AML-193 (cell line): ENCODE measurements at regions not wholly inside any gene's neighbourhood (a gene's known extent, or its start where the extent isn't known, plus 50 kb on each side); places are given as distances from the start of the nearest gene placed in this dataset.

Experiments used
- DNase-seq, 2 experiments: peaks; one replicate each; lab custom pipeline; 2025; lab: John Stamatoyannopoulos, UW

GRCh38 chr14:98118749-98119148 lies 1153.2 kb downstream of the BCL11B start:
- no peak for DNase-seq

- no peak for DNase-seq
Measured at GRCh38 chr14:98119739-98120138, 1152.3 kb downstream of the BCL11B start.

- DNase-seq, result no peak
Measured at GRCh38 chr14:98120831-98121464, 1151.0 kb downstream of the BCL11B start.

- no peak for DNase-seq
Measured at GRCh38 chr14:98122527-98122926, 1149.5 kb downstream of the BCL11B start.

GRCh38 chr14:98130691-98131090 lies 1141.3 kb downstream of the BCL11B start:
- DNase-seq, result no peak

- DNase-seq, result no peak
Measured at GRCh38 chr14:98131406-98131805, 1140.6 kb downstream of the BCL11B start.

GRCh38 chr14:98133806-98134205 lies 1138.2 kb downstream of the BCL11B start:
- no peak for DNase-seq

GRCh38 chr14:98136012-98136789 lies 1135.8 kb downstream of the BCL11B start:
- DNase-seq, result no peak

DNA sequence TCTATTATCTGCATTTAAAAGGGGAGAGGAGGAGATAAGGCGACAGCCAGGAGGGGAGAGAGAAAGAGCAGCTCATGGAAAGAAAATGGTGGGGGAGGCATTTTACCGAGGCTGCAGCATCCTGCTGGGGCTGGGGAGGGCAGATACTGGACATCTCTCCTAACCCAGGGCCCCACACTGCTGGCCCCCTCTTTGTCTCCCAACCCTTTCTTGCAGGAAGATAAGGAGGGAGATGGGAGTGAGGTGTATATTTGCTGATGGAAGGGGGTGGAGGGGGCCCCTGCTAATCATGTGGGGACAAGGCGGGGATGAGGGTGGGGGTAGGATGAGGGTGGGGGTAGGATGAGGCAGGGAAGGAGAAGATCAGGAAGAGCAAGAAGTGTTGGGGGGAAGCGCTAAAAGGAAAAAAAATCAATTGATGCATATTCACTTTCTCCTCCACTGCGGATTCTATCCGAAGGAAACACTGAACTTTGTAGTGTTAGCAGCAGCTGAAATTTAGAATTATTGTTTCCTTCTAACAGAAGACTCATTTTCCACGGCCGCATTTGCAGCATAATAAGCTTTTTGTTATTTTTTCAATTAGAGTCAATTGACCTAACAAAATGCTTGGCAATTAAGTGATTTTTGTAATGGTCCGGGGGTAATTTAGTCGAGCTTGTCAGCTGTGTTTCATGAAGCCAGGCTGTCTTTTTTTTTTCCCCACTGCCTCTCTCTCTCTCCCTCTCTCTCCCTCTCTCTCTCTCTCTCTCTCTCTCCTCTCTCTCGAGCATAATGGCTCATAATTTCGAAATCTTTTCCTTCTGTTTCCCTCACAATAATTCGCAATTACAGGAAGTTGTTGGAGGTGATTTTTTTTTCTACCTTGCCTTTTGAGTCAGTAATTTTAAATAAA lies 1134.6 kb downstream of the BCL11B start:
- no peak for DNase-seq

GRCh38 chr14:98138666-98139065 lies 1133.3 kb downstream of the BCL11B start:
- peak; percentile 1 to 4 for DNase-seq

GRCh38 chr14:98140862-98141530 lies 1131.0 kb downstream of the BCL11B start:
- no peak for DNase-seq

DNA sequence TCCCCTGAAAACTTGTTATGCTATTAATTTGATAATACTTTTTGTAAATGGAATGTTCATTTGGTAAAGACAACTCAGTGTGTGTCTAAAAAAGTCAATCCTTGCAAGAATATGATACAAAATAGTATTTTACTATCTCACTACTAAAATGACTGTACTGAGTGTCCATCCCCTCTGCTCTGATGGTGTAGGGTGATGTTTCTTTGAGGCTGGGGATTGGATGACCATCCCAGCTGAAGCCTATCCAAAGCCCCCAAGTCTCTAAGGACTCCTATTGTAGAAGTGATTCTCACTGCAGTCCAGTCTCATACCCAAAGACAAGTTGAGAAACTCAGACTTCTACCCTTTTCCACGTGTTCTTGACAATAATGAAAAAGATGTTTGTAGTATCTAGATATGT lies 1128.4 kb downstream of the BCL11B start:
- no peak for DNase-seq

- DNase-seq, result no peak
Measured at GRCh38 chr14:98144964-98145363, 1127.0 kb downstream of the BCL11B start.

GRCh38 chr14:98146416-98146815 lies 1125.6 kb downstream of the BCL11B start:
- no peak for DNase-seq

GRCh38 chr14:98154254-98154653 lies 1117.7 kb downstream of the BCL11B start:
- no peak for DNase-seq

- DNase-seq, result no peak
Measured at GRCh38 chr14:98156411-98156810, 1115.6 kb downstream of the BCL11B start.

- no peak for DNase-seq
Measured at GRCh38 chr14:98160901-98161300, 1111.1 kb downstream of the BCL11B start.

GRCh38 chr14:98161356-98161755 lies 1110.6 kb downstream of the BCL11B start:
- DNase-seq, result no peak

DNA sequence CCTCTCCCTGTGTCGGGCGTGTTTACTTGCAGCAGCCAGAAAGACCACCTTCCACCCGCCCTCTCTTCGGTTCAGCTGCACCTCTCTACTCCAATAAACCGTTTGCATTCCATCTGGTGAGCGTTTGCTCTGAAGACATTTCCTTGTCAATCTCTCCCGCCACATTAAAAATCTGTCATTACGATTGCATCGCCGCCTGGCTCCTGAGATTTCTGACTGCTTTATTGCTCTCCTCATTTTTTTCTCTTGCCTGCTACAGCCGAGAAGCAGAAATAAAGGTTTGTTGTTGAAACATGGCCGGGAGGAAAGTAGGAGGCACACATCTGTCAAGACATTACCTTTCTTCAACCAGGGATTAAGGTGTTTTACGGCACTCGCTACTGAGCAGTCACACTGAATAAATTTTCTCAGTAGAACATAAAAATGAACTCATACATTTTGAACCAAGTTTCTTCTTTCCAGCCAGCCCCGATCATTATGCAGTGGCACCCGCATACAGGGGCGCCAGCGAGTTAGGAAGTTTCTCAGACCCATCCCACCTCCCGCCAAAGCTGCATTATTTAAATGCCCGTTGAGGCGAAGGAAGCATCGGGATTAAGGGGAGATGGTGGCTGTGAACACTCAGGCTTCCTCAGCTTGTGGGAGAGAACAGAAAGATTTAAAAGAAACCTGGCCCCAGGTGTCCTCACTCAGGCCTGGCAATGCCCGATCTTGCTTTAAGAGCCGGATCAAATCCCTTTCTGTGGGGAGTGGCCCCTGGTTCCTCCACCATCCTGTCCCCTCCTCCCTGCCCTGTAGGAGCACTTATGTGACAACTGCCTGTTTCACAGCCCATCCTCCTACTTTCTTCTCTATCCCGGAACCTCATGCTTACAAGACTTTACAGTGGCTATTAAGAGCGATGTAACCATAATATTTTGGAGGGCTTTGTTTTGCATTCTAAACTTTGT lies 1108.9 kb downstream of the BCL11B start:
- no peak for DNase-seq

DNA sequence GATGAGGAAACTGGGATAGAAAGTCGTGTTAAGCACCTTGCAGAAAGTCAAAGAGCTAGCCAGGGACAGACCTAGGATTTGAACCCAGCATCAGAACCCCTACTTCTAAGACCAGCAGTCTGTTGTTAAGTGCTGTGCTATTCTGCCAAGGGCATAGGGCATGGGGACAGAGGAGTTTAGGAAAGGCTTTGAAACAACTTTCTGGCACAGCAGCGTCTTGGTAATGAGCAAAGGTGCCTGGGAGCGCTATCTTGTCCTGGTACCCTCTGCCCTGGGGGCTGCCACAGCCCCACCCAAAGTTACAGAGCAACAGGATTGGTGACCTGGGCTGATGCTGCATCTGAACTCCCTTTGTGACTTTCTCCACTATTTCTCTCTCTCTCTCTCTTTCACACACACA lies 1108.1 kb downstream of the BCL11B start:
- DNase-seq, result no peak

DNA sequence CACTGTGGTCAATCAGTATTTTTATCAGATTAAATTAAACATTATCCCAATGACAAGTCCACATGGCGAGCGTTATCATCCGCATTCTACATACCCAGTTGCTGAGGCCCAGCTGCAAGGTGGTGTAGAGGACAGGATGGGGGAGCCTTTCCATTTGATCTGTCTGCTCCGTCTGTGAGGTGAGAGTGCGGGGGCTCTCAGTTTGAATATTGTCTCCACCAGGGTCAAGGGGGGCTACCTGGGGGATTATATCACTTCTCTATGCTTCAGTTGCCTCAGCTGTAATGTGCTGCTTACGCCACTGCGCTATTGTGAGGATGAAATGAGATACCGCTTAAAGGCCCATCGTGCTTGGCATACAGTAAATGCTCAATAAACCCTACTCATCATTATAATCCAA lies 1106.0 kb downstream of the BCL11B start:
- DNase-seq, result no peak
